Aorta (tissue), 5 donors: ENCODE measurements at regions not wholly inside any gene's neighbourhood (a gene's known extent, or its start where the extent isn't known, plus 50 kb on each side); places are given as distances from the start of the nearest gene placed in this dataset.
A peak's percentile ranks its signal among the peaks of the same experiment; 100 is the strongest.
"Not testable (repeated sequence)": the region's sequence is repeated elsewhere in the genome, so short reads cannot be mapped to it uniquely, and the experiment has no call there.

Source experiments
- ATAC-seq: fragments of 200-7000 bp; cut with Tn5 transposase; one replicate; pipeline ENCODE4 v1.9.1; 2022; ENCODE audit warnings: moderate library complexity; ENCODE audit not compliant: low FRiP score
- DNase-seq, 2 donors: peaks; one replicate each; pipeline ENCODE4 v3.0.0-alpha.2; 2020
- H3K27ac ChIP-seq, 2 donors: one replicate each; pipeline ENCODE4 v1.5.1; 2013; ENCODE audit warnings: low read length in 2 of 2, mild to moderate bottlenecking in 2 of 2, moderate library complexity in 2 of 2, control low read depth in 1 of 2, inconsistent platforms in 1 of 2, low read depth in 1 of 2
- H3K27me3 ChIP-seq, 2 donors: one replicate each; pipeline ENCODE4 v1.6.1; 2013; ENCODE audit warnings: control low read depth in 1 of 2, low read length in 1 of 2, mild to moderate bottlenecking in 1 of 2, moderate library complexity in 1 of 2; ENCODE audit not compliant: insufficient read depth in 2 of 2, control insufficient read depth in 1 of 2
- H3K36me3 ChIP-seq, 2 donors: one replicate each; pipeline ENCODE4 v1.6.1; 2013; ENCODE audit warnings: control low read depth in 1 of 2, low read length in 1 of 2, mild to moderate bottlenecking in 1 of 2; ENCODE audit not compliant: insufficient read depth in 2 of 2, control insufficient read depth in 1 of 2
- H3K4me1 ChIP-seq, 2 donors: one replicate each; pipeline ENCODE4 v1.6.1; 2013; ENCODE audit warnings: low read length in 2 of 2, control low read depth in 1 of 2, mild to moderate bottlenecking in 1 of 2, moderate library complexity in 1 of 2; ENCODE audit not compliant: insufficient read depth in 2 of 2, control insufficient read depth in 1 of 2
- H3K4me3 ChIP-seq, 2 donors: one replicate each; pipeline ENCODE4 v1.5.1; 2013; ENCODE audit warnings: low read length in 2 of 2, control low read depth in 1 of 2, mild to moderate bottlenecking in 1 of 2
- H3K9me3 ChIP-seq: one replicate; pipeline ENCODE4 v1.6.1; 2013; ENCODE audit warnings: mild to moderate bottlenecking, low read length; ENCODE audit not compliant: control insufficient read depth
- WGBS, 2 donors: extraction: QIAGEN DNeasy Blood & Tissue Kit; methylation state at CpG; one replicate each; pipeline ENCODE4 v1.1.7; 2013; 5-methylcytosine and 5-hydroxymethylcytosine counted together
- intact Hi-C, 2 donors: fragments of 100-400 bp; cut with DNase I; formaldehyde crosslinking; loops; one replicate each; pipeline versions ENCODE4 v1.14.2 to v1.15.0; 2022
- donor health status: healthy with polysubstance abuse.
- donor health status: Bipolar disorder and iron deficiency.
- donor health status: DM: no; HTN: no; CAD: no.
- donor health status: DM: no; HTN: no; CAD: no.
- donor health status: DM: yes; HTN: yes; CAD: no.

DNA sequence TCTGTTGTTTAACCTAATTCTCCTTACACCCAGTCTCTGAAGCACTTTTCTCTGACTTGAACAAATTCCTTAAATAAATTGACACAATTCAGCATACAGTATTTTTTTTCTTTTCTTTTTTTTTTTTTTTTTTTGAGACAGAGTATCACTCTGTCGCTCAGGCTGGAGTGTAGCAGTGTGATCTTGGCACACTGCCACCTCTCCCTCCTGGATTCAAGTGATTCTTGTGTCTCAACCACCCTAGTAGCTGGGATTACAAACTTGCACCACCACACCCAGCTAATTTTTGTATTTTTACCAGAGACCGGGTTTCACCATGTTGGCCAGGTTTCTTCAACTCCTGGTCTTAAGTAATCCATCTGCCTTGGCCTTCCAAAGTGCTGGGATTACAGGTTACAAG, 1498.1 kb upstream of the PCDH10 start:
- Histone ChIP-seq H3K4me3 (no peak overlapping the region), H3K36me3 (no peaks in the 10 kb centered on the region), H3K27ac (no peak overlapping the region), H3K4me1 (no peaks in the 10 kb centered on the region), H3K27me3 (no peaks in the 10 kb centered on the region), H3K9me3 (no peaks in the 10 kb centered on the region)
- ATAC-seq (no peak), DNase-seq (no peak)
- 66 to 83% methylated on average over 2 of the region's 2 CpGs for WGBS, 2 donors
- intact Hi-C loops, result no loop called here

DNA sequence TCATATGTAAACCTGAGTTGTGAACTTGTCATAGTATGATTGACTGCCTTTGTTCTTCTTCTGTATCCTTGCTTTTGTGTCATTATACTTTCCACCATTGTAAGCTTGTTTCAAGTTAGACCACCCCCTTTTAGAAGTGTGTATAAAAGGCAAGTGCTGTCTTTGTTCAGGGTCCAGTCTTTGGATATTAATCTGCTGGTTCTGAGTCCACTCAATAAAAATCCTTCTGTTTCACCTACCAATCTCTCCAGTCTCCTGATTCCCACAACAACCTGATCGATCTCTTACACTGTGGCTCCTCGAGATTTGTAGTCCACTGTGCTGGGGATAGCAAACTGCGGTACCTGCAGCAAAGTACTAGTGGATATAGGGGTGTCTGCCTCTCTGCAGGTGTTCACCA, 1465.8 kb upstream of the PCDH10 start:
- H3K4me3 ChIP-seq, H3K27ac ChIP-seq, H3K27me3 ChIP-seq, intact Hi-C loops, ATAC-seq, DNase-seq, H3K9me3 ChIP-seq, H3K4me1 ChIP-seq, H3K36me3 ChIP-seq: not testable (repeated sequence)
- 76 to 83% methylated on average over 3 of the region's 3 CpGs for WGBS, 2 donors

DNA sequence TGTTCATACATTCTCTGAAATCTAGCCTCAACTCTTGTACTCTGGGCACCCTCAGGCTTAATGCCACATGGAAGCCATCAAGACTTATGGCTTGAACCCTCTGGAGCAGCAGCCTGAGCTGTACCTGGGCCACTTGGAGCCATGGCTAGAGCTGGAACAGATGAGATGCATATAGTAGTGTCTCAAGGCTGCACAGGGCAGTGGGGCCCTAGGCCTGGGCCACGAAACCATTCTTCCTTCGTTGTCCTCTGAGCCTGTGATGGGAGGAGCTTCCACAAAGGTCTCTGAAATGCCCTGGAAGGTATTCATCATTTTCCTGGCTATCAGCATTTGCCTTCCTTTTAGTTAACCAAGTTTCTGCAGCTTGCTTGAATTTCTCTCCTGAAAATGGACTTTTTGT, 1427.2 kb upstream of the PCDH10 start:
- intact Hi-C loops, result no loop called here
- Histone ChIP-seq H3K27ac (no peak overlapping the region), H3K4me3 (no peak overlapping the region), H3K36me3 (no peaks in the 10 kb centered on the region), H3K9me3 (peaks cover 1% of the 10 kb centered on the region), H3K4me1 (no peaks in the 10 kb centered on the region), H3K27me3 (no peaks in the 10 kb centered on the region)
- ATAC-seq (no peak), DNase-seq (no peak)
- 83 to 91% methylated on average over 2 of the region's 2 CpGs for WGBS, 2 donors

DNA sequence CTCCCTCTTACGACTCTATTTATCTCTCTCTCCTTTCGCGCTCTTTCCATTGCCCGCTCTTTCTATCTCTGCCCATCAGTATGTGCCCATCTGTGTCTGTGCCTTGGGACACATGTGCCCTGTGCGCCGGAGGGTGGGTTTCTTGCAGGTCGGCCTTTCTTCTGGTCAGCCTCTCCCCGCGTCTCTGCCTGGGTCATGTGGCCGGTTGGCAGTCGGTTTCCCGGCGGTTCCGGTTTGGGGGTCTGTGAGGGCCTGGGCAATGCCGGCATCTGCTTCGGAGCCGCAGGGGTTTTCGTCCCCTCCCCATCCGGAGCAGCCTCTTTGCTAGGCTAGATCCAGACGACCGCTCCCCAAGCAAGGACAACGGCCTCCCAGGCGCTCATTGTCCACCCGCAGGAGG, 1426.0 kb upstream of the PCDH10 start:
- H3K27me3 ChIP-seq, H3K9me3 ChIP-seq, DNase-seq, ATAC-seq, H3K4me1 ChIP-seq, intact Hi-C loops, H3K36me3 ChIP-seq, H3K27ac ChIP-seq, H3K4me3 ChIP-seq: not testable (repeated sequence)
- 94 to 98% methylated on average over 15 to 17 of the region's 24 CpGs for WGBS, 2 donors

DNA sequence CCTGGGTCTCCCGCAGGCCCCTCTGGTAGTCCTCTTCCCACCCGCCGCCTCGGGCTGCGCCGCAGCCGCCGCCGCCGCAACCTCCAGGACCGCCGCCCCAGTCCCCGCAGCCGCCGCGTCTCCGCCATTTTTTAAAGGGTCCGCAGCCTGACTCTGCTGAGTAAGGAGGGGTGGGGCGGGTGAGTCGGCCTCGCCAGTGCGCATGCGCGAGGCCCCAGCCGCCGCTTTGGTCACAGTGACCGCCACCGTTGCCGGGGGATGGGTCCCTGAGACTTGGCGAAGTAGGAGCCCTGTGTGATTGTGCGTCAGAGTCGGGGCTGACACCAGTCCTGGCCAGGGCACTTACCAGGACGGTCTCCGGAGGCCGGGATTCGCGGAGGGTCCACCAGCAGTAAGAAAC, 1424.2 kb upstream of the PCDH10 start:
- ATAC-seq, result not testable (repeated sequence)
- WGBS, 2 donors, result 85 to 93% methylated on average over 37 of the region's 37 CpGs

DNA sequence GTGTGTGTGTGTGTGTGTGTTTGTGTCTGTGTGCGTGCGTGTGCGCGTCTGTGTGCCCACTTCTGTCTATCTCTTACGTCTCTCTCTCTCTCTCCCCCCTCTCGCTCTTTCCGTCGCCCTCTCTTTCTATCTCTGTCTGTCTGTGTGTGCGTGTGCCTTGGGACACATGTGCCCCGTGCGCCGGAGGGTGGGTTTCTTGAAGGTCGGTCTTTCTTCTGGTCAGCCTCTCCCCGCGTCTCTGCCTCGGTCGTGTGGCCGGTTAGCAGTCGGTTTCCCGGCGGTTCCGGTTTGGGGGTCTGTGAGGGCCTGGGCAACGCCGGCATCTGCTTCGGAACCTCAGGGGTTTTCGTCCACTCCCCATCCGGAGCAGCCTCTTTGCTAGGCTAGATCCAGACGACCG, 1423.6 kb upstream of the PCDH10 start:
- H3K36me3 ChIP-seq, DNase-seq, H3K4me3 ChIP-seq, H3K4me1 ChIP-seq, H3K27me3 ChIP-seq, intact Hi-C loops, ATAC-seq, H3K9me3 ChIP-seq, H3K27ac ChIP-seq: not testable (repeated sequence)
- 96 to 99% methylated on average over 11 to 28 of the region's 29 CpGs for WGBS, 2 donors

More for the DNA sequence above, 1424.2 kb upstream of the PCDH10 start:
- peak; percentile 77 to 90 for DNase-seq
- intact Hi-C loops, H3K27me3 ChIP-seq, H3K4me3 ChIP-seq, H3K27ac ChIP-seq, H3K9me3 ChIP-seq, H3K4me1 ChIP-seq, H3K36me3 ChIP-seq: not testable (repeated sequence)

DNA sequence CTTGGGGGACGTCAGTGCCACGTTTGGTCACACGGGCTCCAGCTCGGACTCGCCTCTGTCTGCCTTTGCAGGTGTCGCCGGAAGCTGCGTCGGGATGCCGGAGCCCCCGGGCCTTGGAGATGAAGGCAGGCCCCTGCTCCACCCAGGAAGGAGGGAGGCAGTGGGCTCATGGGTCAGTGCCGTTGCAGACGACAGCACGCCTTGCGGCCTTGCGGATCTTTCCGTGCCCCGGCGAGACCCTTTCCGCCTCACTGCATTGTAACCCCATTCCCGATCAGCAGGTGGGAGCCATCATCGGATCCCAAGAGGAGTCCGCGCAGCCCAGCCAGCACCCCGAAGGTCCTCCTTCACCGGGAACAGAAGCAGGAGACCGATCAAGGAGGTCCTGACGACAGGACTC, 1422.2 kb upstream of the PCDH10 start:
- H3K27me3 ChIP-seq, H3K27ac ChIP-seq, H3K4me3 ChIP-seq, H3K4me1 ChIP-seq, intact Hi-C loops, H3K36me3 ChIP-seq, H3K9me3 ChIP-seq, ATAC-seq: not testable (repeated sequence)
- WGBS, 2 donors, result 97 to 100% methylated on average over 14 to 21 of the region's 28 CpGs
- peak in 1 of 2 donors; percentile 35 for DNase-seq

DNA sequence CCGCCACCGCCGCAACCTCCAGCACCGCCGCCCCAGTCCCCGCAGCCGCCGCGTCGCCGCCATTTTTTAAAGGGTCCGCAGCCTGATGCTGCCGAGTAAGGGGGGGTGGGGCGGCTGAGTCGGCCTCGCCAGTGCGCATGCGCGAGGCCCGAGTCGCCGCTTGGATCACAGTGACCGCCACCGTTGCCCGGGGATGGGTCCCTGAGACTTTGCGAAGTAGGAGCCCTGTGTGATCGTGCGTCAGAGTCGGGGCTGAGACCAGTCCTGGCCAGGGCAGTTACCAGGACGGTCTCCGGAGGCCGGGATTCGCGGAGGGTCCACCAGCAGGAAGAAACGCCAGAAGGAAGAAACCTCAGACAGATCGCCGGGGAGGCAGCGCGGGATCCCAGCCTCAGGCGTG, 1421.7 kb upstream of the PCDH10 start:
- H3K4me1 ChIP-seq, H3K9me3 ChIP-seq, H3K4me3 ChIP-seq, ATAC-seq, intact Hi-C loops, H3K36me3 ChIP-seq, H3K27ac ChIP-seq, H3K27me3 ChIP-seq: not testable (repeated sequence)
- peak in 1 of 2 donors; percentile 35 for DNase-seq
- WGBS, 2 donors, result 95 to 97% methylated on average over 29 to 39 of the region's 40 CpGs

DNA sequence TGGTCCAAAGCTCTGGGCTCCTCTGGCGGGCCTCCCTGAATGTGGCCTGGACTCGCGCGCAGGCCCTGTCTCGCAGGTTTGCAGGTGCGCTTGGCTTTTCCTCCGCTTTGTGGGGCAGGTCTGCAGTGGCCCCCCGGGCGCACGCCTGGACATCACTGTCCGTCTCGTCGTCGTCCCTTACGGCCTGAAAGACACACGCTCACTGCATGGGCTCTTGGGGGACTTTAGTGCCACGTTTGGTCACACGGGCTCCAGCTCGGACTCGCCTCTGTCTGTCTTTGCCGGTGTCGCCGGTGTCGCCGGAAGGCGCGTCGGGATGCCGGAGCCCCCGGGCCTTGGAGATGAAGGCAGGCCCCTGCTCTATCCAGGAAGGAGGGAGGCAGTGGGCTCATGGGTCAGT, 1419.9 kb upstream of the PCDH10 start:
- H3K9me3 ChIP-seq, H3K4me3 ChIP-seq, ATAC-seq, H3K27ac ChIP-seq, H3K36me3 ChIP-seq, intact Hi-C loops, H3K4me1 ChIP-seq, H3K27me3 ChIP-seq, DNase-seq: not testable (repeated sequence)
- 95 to 98% methylated on average over 29 to 30 of the region's 30 CpGs for WGBS, 2 donors
